WTC11 (cell line): ENCODE measurements at regions not wholly inside any gene's neighbourhood (a gene's known extent, or its start where the extent isn't known, plus 50 kb on each side); places are given as distances from the start of the nearest gene placed in this dataset.

Source experiments
- CTCF ChIP-seq: fragments of 200-600 bp; IDR thresholded peaks from 2 replicates; pipeline ENCODE4 v1.8.0; 2022; ENCODE audit warnings: antibody characterized with exemption
- SP1 ChIP-seq: sonication (generic); formaldehyde crosslinking; conservative IDR thresholded peaks from 2 replicates; pipeline ENCODE4 v1.8.1; 2022; ENCODE audit warnings: missing genetic modification reagents
- USF2 ChIP-seq: sonication (generic); formaldehyde crosslinking; IDR thresholded peaks from 2 replicates; pipeline ENCODE4 v1.8.1; 2023; ENCODE audit warnings: mild to moderate bottlenecking, missing genetic modification reagents, moderate library complexity

GRCh38 chr1:217032715-217033367, 309.6 kb upstream of the ESRRG start:
- TF ChIP-seq USF2 (CRISPR knock-in tag) (no peak), SP1 (CRISPR knock-in tag) (no peak), CTCF (no peak)
